IMR-90 (cell line): ENCODE measurements at regions not wholly inside any gene's neighbourhood (a gene's known extent, or its start where the extent isn't known, plus 50 kb on each side); places are given as distances from the start of the nearest gene placed in this dataset.

Experiments
- ATAC-seq: fragments of 200-7000 bp; cut with Tn5 transposase; 2 replicates; pipeline ENCODE4 v1.9.1; 2020; ENCODE audit warnings: low read depth, mild to moderate bottlenecking, moderate library complexity
- BruUV-seq: library from RNA; stranded (reverse); fragments of 400-500 nt; replicated peaks from 2 replicates; lab custom pipeline; 2021; lab: Mats Ljungman, UMichigan
- CTCF ChIA-PET: fragments of 300-600 bp; formaldehyde crosslinking; extraction: SDS; loops from one replicate; lab custom pipeline; 2021; ENCODE audit warnings: antibody characterized with exemption; lab: Yijun Ruan, JAX
- POLR2A ChIA-PET: fragments of 300-600 bp; sonication (Branson Sonifier 250); formaldehyde crosslinking; loops from one replicate; lab custom pipeline; 2022; ENCODE audit warnings: antibody characterized with exemption; ENCODE audit not compliant: unreplicated experiment; lab: Charles Lee
- DNase-seq: peaks from one replicate; pipeline ENCODE4 v3.0.0; 2013
- H2AFZ ChIP-seq: replicated peaks from 2 replicates; pipeline ENCODE3; 2013; ENCODE audit warnings: low read length, mild to moderate bottlenecking; ENCODE audit not compliant: poor library complexity
- H2AK5ac ChIP-seq: 2 replicates; pipeline ENCODE4 v1.6.1; 2013; ENCODE audit warnings: low read depth, low read length, inconsistent platforms
- H2AK9ac ChIP-seq: replicated peaks from 2 replicates; pipeline ENCODE3; 2013; ENCODE audit warnings: mild to moderate bottlenecking, low read depth, low read length, moderate library complexity; ENCODE audit not compliant: poor library complexity
- H2BK120ac ChIP-seq: 2 replicates; pipeline ENCODE4 v1.6.1; 2013; ENCODE audit warnings: low read depth, low read length, inconsistent platforms
- H2BK15ac ChIP-seq: 3 replicates; pipeline ENCODE4 v1.6.1; 2013; ENCODE audit warnings: low read depth, low read length, inconsistent platforms
- H2BK20ac ChIP-seq: 2 replicates; pipeline ENCODE4 v1.6.1; 2013; ENCODE audit warnings: low read depth, mild to moderate bottlenecking, inconsistent platforms, low read length, moderate library complexity
- H2BK5ac ChIP-seq: 2 replicates; pipeline ENCODE4 v1.6.1; 2013; ENCODE audit warnings: mild to moderate bottlenecking, low read depth, low read length, inconsistent platforms; ENCODE audit not compliant: poor library complexity, severe bottlenecking
- H3K14ac ChIP-seq: replicated peaks from 2 replicates; pipeline ENCODE4 v1.6.1; 2013; ENCODE audit warnings: low read depth, low read length, inconsistent platforms
- H3K18ac ChIP-seq: 2 replicates; pipeline ENCODE4 v1.6.1; 2013; ENCODE audit warnings: low read depth, low read length, control low read depth
- H3K23ac ChIP-seq: 2 replicates; pipeline ENCODE4 v1.6.1; 2013; ENCODE audit warnings: low read depth, low read length, inconsistent platforms
- H3K27ac ChIP-seq: 2 replicates; pipeline ENCODE4 v1.5.1; 2013; ENCODE audit warnings: mild to moderate bottlenecking, control low read depth, low read length; ENCODE audit not compliant: insufficient read depth
- H3K27me3 ChIP-seq: 2 replicates; pipeline ENCODE4 v1.6.1; 2013; ENCODE audit warnings: low read length; ENCODE audit not compliant: control insufficient read depth, insufficient read depth
- H3K36me3 ChIP-seq: 2 replicates; pipeline ENCODE4 v1.6.1; 2013; ENCODE audit warnings: low read length, mixed read lengths; ENCODE audit not compliant: control insufficient read depth, insufficient read depth
- H3K4ac ChIP-seq: 2 replicates; pipeline ENCODE4 v1.6.1; 2013; ENCODE audit warnings: low read depth, low read length, inconsistent platforms
- H3K4me1 ChIP-seq: 2 replicates; pipeline ENCODE4 v1.6.1; 2013; ENCODE audit warnings: low read length, mixed read lengths; ENCODE audit not compliant: control insufficient read depth, insufficient read depth
- H3K4me2 ChIP-seq: 2 replicates; pipeline ENCODE4 v1.6.1; 2013; ENCODE audit warnings: low read depth, mild to moderate bottlenecking, control low read depth, low read length, moderate library complexity
- H3K4me3 ChIP-seq: 2 replicates; pipeline ENCODE4 v1.5.1; 2013; ENCODE audit warnings: low read depth, mild to moderate bottlenecking, control low read depth, low read length, moderate library complexity; ENCODE audit not compliant: insufficient read depth
- H3K56ac ChIP-seq: 2 replicates; pipeline ENCODE4 v1.6.1; 2013; ENCODE audit warnings: low read length, inconsistent platforms; ENCODE audit not compliant: insufficient read depth; ENCODE audit errors: extremely low read depth
- H3K79me1 ChIP-seq, 2 experiments: 2 replicates each; pipeline ENCODE4 v1.6.1; 2013; ENCODE audit warnings: low read length in 2 of 2, inconsistent platforms in 1 of 2, low read depth in 1 of 2
- H3K9ac ChIP-seq: 2 replicates; pipeline ENCODE4 v1.6.1; 2013; ENCODE audit warnings: low read depth, low read length, control low read depth
- H3K9me1 ChIP-seq: 2 replicates; pipeline ENCODE4 v1.6.1; 2013; ENCODE audit warnings: low read length, inconsistent platforms; ENCODE audit not compliant: insufficient read depth
- H3K9me3 ChIP-seq: 2 replicates; pipeline ENCODE4 v1.6.1; 2013; ENCODE audit warnings: low read length; ENCODE audit not compliant: control insufficient read depth, insufficient read depth
- H4K20me1 ChIP-seq: 2 replicates; pipeline ENCODE4 v1.6.1; 2013; ENCODE audit warnings: low read length, inconsistent platforms; ENCODE audit not compliant: insufficient read depth
- H4K5ac ChIP-seq: 2 replicates; pipeline ENCODE4 v1.6.1; 2013; ENCODE audit warnings: mild to moderate bottlenecking, low read depth, low read length, control low read depth
- H4K8ac ChIP-seq, 2 experiments: 2 replicates each; pipeline ENCODE4 v1.6.1; 2013; ENCODE audit warnings: low read depth in 2 of 2, low read length in 2 of 2, control low read depth in 1 of 2, inconsistent platforms in 1 of 2
- H4K91ac ChIP-seq: 2 replicates; pipeline ENCODE4 v1.6.1; 2013; ENCODE audit warnings: low read depth, low read length, inconsistent platforms; ENCODE audit not compliant: insufficient read depth
- BHLHE40 ChIP-seq: fragments of 150-350 bp; IDR thresholded peaks from 2 replicates; pipeline ENCODE4 v1.6.1; 2016; ENCODE audit warnings: mild to moderate bottlenecking, low read depth, low read length
- CEBPB ChIP-seq: IDR thresholded peaks from 2 replicates; pipeline ENCODE4 v1.6.1; 2012; ENCODE audit warnings: low read depth, low read length, improper control_type of control experiment
- CHD1 ChIP-seq: IDR thresholded peaks from 2 replicates; pipeline ENCODE4 v1.6.1; 2012; ENCODE audit warnings: low read depth, low read length, improper control_type of control experiment
- CTCF ChIP-seq: conservative IDR thresholded peaks from 2 replicates; pipeline ENCODE4 v1.5.1; 2012; ENCODE audit warnings: mild to moderate bottlenecking, low read depth, low read length, improper control_type of control experiment
- ELK1 ChIP-seq: fragments of 150-350 bp; IDR thresholded peaks from 2 replicates; pipeline ENCODE4 v1.6.1; 2016; ENCODE audit warnings: low read depth, mild to moderate bottlenecking, low read length, moderate library complexity, borderline replicate concordance
- FOS ChIP-seq: fragments of 150-350 bp; IDR thresholded peaks from 2 replicates; pipeline ENCODE4 v1.6.1; 2016; ENCODE audit warnings: low read depth, low read length
- MAFK ChIP-seq: IDR thresholded peaks from 2 replicates; pipeline ENCODE4 v1.6.1; 2012; ENCODE audit warnings: low read depth, low read length, improper control_type of control experiment
- MAZ ChIP-seq: IDR thresholded peaks from 2 replicates; pipeline ENCODE4 v1.6.1; 2012; ENCODE audit warnings: low read depth, mild to moderate bottlenecking, low read length, improper control_type of control experiment, moderate library complexity, borderline replicate concordance
- MXI1 ChIP-seq: IDR thresholded peaks from 2 replicates; pipeline ENCODE4 v1.6.1; 2012; ENCODE audit warnings: low read depth, mild to moderate bottlenecking, low read length, moderate library complexity, borderline replicate concordance
- NFE2L2 ChIP-seq: fragments of 150-350 bp; IDR thresholded peaks from 2 replicates; pipeline ENCODE4 v1.6.1; 2016; ENCODE audit warnings: low read depth, mild to moderate bottlenecking, low read length
- POLR2A ChIP-seq: IDR thresholded peaks from 2 replicates; pipeline ENCODE4 v1.6.1; 2012; ENCODE audit warnings: mild to moderate bottlenecking, low read depth, low read length
- RAD21 ChIP-seq: IDR thresholded peaks from 2 replicates; pipeline ENCODE4 v1.6.1; 2012; ENCODE audit warnings: low read length, improper control_type of control experiment
- RCOR1 ChIP-seq: IDR thresholded peaks from 2 replicates; pipeline ENCODE4 v1.6.1; 2012; ENCODE audit warnings: mild to moderate bottlenecking, low read length, improper control_type of control experiment; ENCODE audit not compliant: insufficient replicate concordance
- RFX5 ChIP-seq: IDR thresholded peaks from 2 replicates; pipeline ENCODE4 v1.8.0; 2012; ENCODE audit warnings: low read depth, mild to moderate bottlenecking, low read length, moderate library complexity
- WGBS, 2 experiments: methylation state at CpG; one replicate each; pipeline versions ENCODE4 v1.1.5 to v1.1.7; 2013; ENCODE audit warnings: missing lambda C conversion rate in 2 of 2; ENCODE audit not compliant: insufficient read length in 1 of 2; ENCODE audit errors: extremely low coverage in 2 of 2; 5-methylcytosine and 5-hydroxymethylcytosine counted together
- dilution Hi-C: fragments of 300-500 bp; cut with HindIII; formaldehyde crosslinking; loops from one replicate; pipeline ENCODE4 v1.14.3; 2018; ENCODE audit warnings: low sequenced_read_pairs; ENCODE audit not compliant: unreplicated experiment
- in situ Hi-C: fragments of 300-500 bp; cut with MboI; formaldehyde crosslinking; loops from 3 replicates; pipeline ENCODE4 v1.14.3; 2019; ENCODE audit warnings: low sequenced_read_pairs, inconsistent platforms, mixed read lengths
- intact Hi-C: fragments of 100-400 bp; cut with micrococcal nuclease; formaldehyde crosslinking; loops from 2 replicates; pipeline ENCODE4 v1.10.0; 2022
- TF ChIP-seq, protein P1 (sequence below): fragments of 150-350 bp; IDR thresholded peaks from 2 replicates; pipeline ENCODE4 v1.6.1; 2017; ENCODE audit warnings: mild to moderate bottlenecking, antibody characterized with exemption, low read length, low read depth

DNA sequence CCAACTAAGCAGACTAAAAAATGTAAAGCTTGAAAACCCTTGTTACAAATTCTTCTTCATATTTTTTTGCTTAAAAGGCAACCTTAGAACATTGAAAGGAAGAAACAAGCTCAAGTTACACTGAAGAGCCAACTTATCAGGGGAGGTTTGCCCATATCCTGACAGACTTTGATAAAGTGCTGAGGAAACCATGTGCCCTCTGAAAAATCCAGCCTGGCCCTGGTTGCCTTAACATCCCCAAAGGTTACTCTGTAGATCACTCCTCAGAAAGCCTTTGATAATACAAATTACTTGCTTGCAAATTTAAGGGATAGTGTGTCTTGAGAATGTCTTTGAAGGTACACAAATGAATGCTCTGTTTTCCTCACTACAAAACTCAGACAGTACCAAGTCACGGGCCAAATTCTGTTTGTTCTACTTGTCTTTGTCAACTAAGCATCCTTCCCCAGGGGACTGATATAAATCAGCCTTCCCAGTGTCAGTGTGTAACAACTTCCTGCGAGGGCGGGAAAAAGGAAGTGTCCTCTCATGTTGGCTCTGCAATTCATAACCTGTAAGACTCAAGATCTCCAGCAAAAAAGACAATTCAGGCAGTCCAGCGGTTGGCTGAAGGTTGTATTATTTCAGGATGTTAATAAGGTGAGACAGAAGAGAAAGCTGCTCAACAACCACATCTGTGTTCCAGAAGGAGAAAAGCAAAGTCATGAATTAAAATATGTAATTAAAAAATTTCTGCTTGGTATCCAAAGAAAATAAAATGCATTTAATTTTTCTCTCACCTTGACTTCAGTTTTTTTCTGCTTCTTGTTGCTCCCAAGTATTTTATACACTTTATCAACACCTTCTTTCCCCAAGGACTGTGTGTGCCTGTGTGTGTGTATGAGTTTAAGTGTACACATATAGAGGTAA, 199.9 kb downstream of the PIK3R1 start:
- Histone ChIP-seq H3K4ac (no peak overlapping the region), H3K36me3 (no peaks in the 10 kb centered on the region), H3K9ac (no peak overlapping the region), H3K79me1 (no peaks in the 10 kb centered on the region), H3K14ac (no peak overlapping the region), H4K20me1 (no peaks in the 10 kb centered on the region), H2AK5ac (no peak overlapping the region), H3K9me1 (0 out of 2 replicates have a peak, but pooled peaks cover 3% of the 10 kb centered on the region), H2BK120ac (no peak overlapping the region), H3K18ac (no peak overlapping the region), H2AFZ (no peak overlapping the region), H3K56ac (no peak overlapping the region), H3K23ac (no peak overlapping the region), H3K4me1 (peaks cover 7% of the 10 kb centered on the region; the same call in 1 of the 2 replicates), H3K27ac (no peak overlapping the region), H4K91ac (no peak overlapping the region), H3K9me3 (no peaks in the 10 kb centered on the region), H2BK15ac (no peak overlapping the region), H3K4me2 (no peak overlapping the region), H2BK20ac (no peak overlapping the region), H3K27me3 (no peaks in the 10 kb centered on the region), H4K8ac (no peak overlapping the region), H4K5ac (no peak overlapping the region), H2AK9ac (no peak overlapping the region), H3K4me3 (no peak overlapping the region), H2BK5ac (no peak overlapping the region)
- ChIA-PET CTCF (no interaction called here), POLR2A (no interaction called here)
- in situ Hi-C loops, result no loop called here
- no CpG with 5 or more reads among the region's 4 CpGs for WGBS, 2 experiments
- no peak for ATAC-seq
- intact Hi-C loops, result no loop called here
- BruUV-seq, result no TSS peak
- dilution Hi-C loops, result no loop called here
- no peak for DNase-seq
- TF ChIP-seq NFE2L2 (no peak), ELK1 (no peak), RFX5 (no peak), FOS (no peak), POLR2A (no peak), RCOR1 (no peak), BHLHE40 (no peak), MAZ (no peak), CTCF (no peak), CEBPB (no peak), MXI1 (no peak), CHD1 (no peak), RAD21 (no peak), MAFK (no peak)
- TF ChIP-seq, protein P1, sequence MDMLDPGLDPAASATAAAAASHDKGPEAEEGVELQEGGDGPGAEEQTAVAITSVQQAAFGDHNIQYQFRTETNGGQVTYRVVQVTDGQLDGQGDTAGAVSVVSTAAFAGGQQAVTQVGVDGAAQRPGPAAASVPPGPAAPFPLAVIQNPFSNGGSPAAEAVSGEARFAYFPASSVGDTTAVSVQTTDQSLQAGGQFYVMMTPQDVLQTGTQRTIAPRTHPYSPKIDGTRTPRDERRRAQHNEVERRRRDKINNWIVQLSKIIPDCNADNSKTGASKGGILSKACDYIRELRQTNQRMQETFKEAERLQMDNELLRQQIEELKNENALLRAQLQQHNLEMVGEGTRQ, result no peak
